ENCODE measurements at regions not wholly inside any gene's neighbourhood (a gene's known extent, or its start where the extent isn't known, plus 50 kb on each side); places are given as distances from the start of the nearest gene placed in this dataset.

- DNase-seq: peak in 1 of 5 donors; percentile 18
- no peak overlapping the region for H3K9ac ChIP-seq (ENCODE audit: low read length in 3 of 3)
These were observed 98.3 kb downstream of the LYPLAL1 start for GRCh38 chr1:219271818-219272535.

GRCh38 chr1:219269171-219269570, 95.5 kb downstream of the LYPLAL1 start:
- DNase-seq (no peak), FAIRE-seq (no peak)
- intact Hi-C loops (cut with DNase I): no loop called here

More at GRCh38 chr1:219271818-219272535, 98.3 kb downstream of the LYPLAL1 start:
- Histone ChIP-seq H3K9me3 (ENCODE audit: control insufficient read depth in 2 of 3, insufficient read depth in 1 of 3, low read length in 3 of 3) (no peaks in the 10 kb centered on the region), H3K36me3 (ENCODE audit: control insufficient read depth in 2 of 3, insufficient read depth in 3 of 3, low read length in 3 of 3) (peaks cover 0 to 3% (median 0%) of the 10 kb centered on the region in 3 donors), H3K27me3 (ENCODE audit: control insufficient read depth, insufficient read depth, low read length) (no peaks in the 10 kb centered on the region), H3K4me1 (ENCODE audit: control insufficient read depth in 2 of 3, insufficient read depth in 2 of 3, low read depth in 1 of 3, low read length in 3 of 3) (peaks cover 0 to 7% (median 2%) of the 10 kb centered on the region in 3 donors), H3K27ac (ENCODE audit: low read depth in 2 of 2, low read length in 2 of 2) (no peak overlapping the region), H3K4me3 (ENCODE audit: low read length in 3 of 3) (peak overlapping the region in 2 of 3 donors; percentile 6 to 40)
- no peak for FAIRE-seq
- no peak for TF ChIP-seq CTCF (IDR thresholded peaks at IDR 0.05; ENCODE audit: borderline replicate concordance, extremely low read depth, insufficient read depth)
- intact Hi-C loops (cut with DNase I): no loop called here

GRCh38 chr1:219266524-219266923, 92.8 kb downstream of the LYPLAL1 start:
- no peaks in the 10 kb centered on the region for H3K9me3 ChIP-seq (ENCODE audit: control insufficient read depth in 2 of 3, insufficient read depth in 1 of 3, low read length in 3 of 3)
- intact Hi-C loops (cut with DNase I): no loop called here
- H3K4me1 ChIP-seq (ENCODE audit: control insufficient read depth in 2 of 3, insufficient read depth in 2 of 3, low read depth in 1 of 3, low read length in 3 of 3): peaks cover 0 to under 1% (median 0%) of the 10 kb centered on the region in 3 donors
- no peak overlapping the region for H3K27ac ChIP-seq (ENCODE audit: low read depth in 2 of 2, low read length in 2 of 2)
- no peak overlapping the region for H3K9ac ChIP-seq (ENCODE audit: low read length in 3 of 3)
- DNase-seq (no peak), FAIRE-seq (no peak)
- H3K27me3 ChIP-seq (ENCODE audit: control insufficient read depth, insufficient read depth, low read length): no peaks in the 10 kb centered on the region
- no peak overlapping the region for H3K4me3 ChIP-seq (ENCODE audit: low read length in 3 of 3)
- TF ChIP-seq CTCF (IDR thresholded peaks at IDR 0.05; ENCODE audit: borderline replicate concordance, extremely low read depth, insufficient read depth): no peak
- H3K36me3 ChIP-seq (ENCODE audit: control insufficient read depth in 2 of 3, insufficient read depth in 3 of 3, low read length in 3 of 3): no peaks in the 10 kb centered on the region

More at GRCh38 chr1:219269171-219269570, 95.5 kb downstream of the LYPLAL1 start:
- Histone ChIP-seq H3K9me3 (ENCODE audit: control insufficient read depth in 2 of 3, insufficient read depth in 1 of 3, low read length in 3 of 3) (no peaks in the 10 kb centered on the region), H3K27me3 (ENCODE audit: control insufficient read depth, insufficient read depth, low read length) (no peaks in the 10 kb centered on the region), H3K27ac (ENCODE audit: low read depth in 2 of 2, low read length in 2 of 2) (no peak overlapping the region), H3K4me1 (ENCODE audit: control insufficient read depth in 2 of 3, insufficient read depth in 2 of 3, low read depth in 1 of 3, low read length in 3 of 3) (peaks cover 0 to 7% (median 2%) of the 10 kb centered on the region in 3 donors), H3K9ac (ENCODE audit: low read length in 3 of 3) (no peak overlapping the region), H3K36me3 (ENCODE audit: control insufficient read depth in 2 of 3, insufficient read depth in 3 of 3, low read length in 3 of 3) (peaks cover 0 to 3% (median 0%) of the 10 kb centered on the region in 3 donors), H3K4me3 (ENCODE audit: low read length in 3 of 3) (no peak overlapping the region)
- TF ChIP-seq CTCF (IDR thresholded peaks at IDR 0.05; ENCODE audit: borderline replicate concordance, extremely low read depth, insufficient read depth): no peak

Measured in kidney (tissue), 13 donors.